Keratinocyte (primary cell): ENCODE measurements at regions not wholly inside any gene's neighbourhood (a gene's known extent, or its start where the extent isn't known, plus 50 kb on each side); places are given as distances from the start of the nearest gene placed in this dataset.
A peak's percentile ranks its signal among the peaks of the same experiment; 100 is the strongest.

Experiments
- DNase-seq: peaks from one replicate; pipeline ENCODE4 v3.0.0-alpha.2; 2011; ENCODE audit warnings: low read depth, missing footprints, low spot score
- FAIRE-seq: peaks from 2 replicates; lab custom pipeline; 2011; peaks lifted over from hg19 to GRCh38; lab: Jason Lieb, UNC
- H2AFZ ChIP-seq: 2 replicates; pipeline ENCODE4 v1.6.0; 2012; ENCODE audit warnings: low read length, control low read depth, inconsistent platforms; ENCODE audit not compliant: control insufficient read depth
- H3K27ac ChIP-seq: 2 replicates; pipeline ENCODE4 v1.5.1; 2011; ENCODE audit warnings: low read length; ENCODE audit not compliant: control insufficient read depth, insufficient read depth
- H3K27me3 ChIP-seq: 3 replicates; pipeline ENCODE4 v1.6.0; 2011; ENCODE audit warnings: low read length; ENCODE audit not compliant: control insufficient read depth, insufficient read depth; ENCODE audit errors: extremely low read depth
- H3K36me3 ChIP-seq, 2 experiments: 2 replicates in 1 of 2; 3 replicates in 1 of 2; pipeline ENCODE4 v1.5.1; 2011; ENCODE audit warnings: low read length in 2 of 2, mild to moderate bottlenecking in 1 of 2; ENCODE audit not compliant: control insufficient read depth in 2 of 2, insufficient read depth in 2 of 2; ENCODE audit errors: extremely low read depth in 1 of 2
- H3K4me1 ChIP-seq: 3 replicates; pipeline ENCODE4 v1.5.1; 2011; ENCODE audit warnings: low read length; ENCODE audit not compliant: control insufficient read depth, insufficient read depth; ENCODE audit errors: extremely low read depth
- H3K4me2 ChIP-seq: 3 replicates; pipeline ENCODE4 v1.6.0; 2011; ENCODE audit warnings: low read depth, low read length; ENCODE audit not compliant: control insufficient read depth, insufficient read depth; ENCODE audit errors: extremely low read depth
- H3K4me3 ChIP-seq, 3 experiments: fragments of 200-600 bp in 1 of 3; sonication (generic) in 1 of 3; 2 replicates in 2 of 3; 3 replicates in 1 of 3; pipeline ENCODE4 v1.5.1; 2011 to 2016; ENCODE audit warnings: low read length in 3 of 3, mild to moderate bottlenecking in 3 of 3, control low read depth in 2 of 3, inconsistent platforms in 1 of 3, low read depth in 1 of 3, mixed read lengths in 1 of 3, mixed run types in 1 of 3, moderate library complexity in 1 of 3; ENCODE audit not compliant: control insufficient read depth in 2 of 3, insufficient read depth in 2 of 3; ENCODE audit errors: extremely low read depth in 1 of 3
- H3K79me2 ChIP-seq: 2 replicates; pipeline ENCODE4 v1.6.0; 2012; ENCODE audit warnings: low read length; ENCODE audit not compliant: control insufficient read depth, insufficient read depth
- H3K9ac ChIP-seq: 3 replicates; pipeline ENCODE4 v1.6.0; 2011; ENCODE audit warnings: low read length; ENCODE audit not compliant: control insufficient read depth, insufficient read depth; ENCODE audit errors: extremely low read depth
- H3K9me1 ChIP-seq: 3 replicates; pipeline ENCODE4 v1.6.0; 2011; ENCODE audit warnings: low read length; ENCODE audit not compliant: control insufficient read depth, insufficient read depth; ENCODE audit errors: extremely low read depth
- H3K9me3 ChIP-seq: 2 replicates; pipeline ENCODE4 v1.5.1; 2012; ENCODE audit warnings: low read depth, low read length; ENCODE audit not compliant: control insufficient read depth
- H4K20me1 ChIP-seq: 3 replicates; pipeline ENCODE4 v1.6.0; 2011; ENCODE audit warnings: low read length; ENCODE audit not compliant: control insufficient read depth, insufficient read depth; ENCODE audit errors: extremely low read depth
- CTCF ChIP-seq, 3 experiments: IDR thresholded peaks in 1 of 3; conservative IDR thresholded peaks in 1 of 3; optimal IDR thresholded peaks in 1 of 3; 2 replicates in 2 of 3; 3 replicates in 1 of 3; pipeline versions ENCODE3 to v1.5.1; 2011; ENCODE audit warnings: low read length in 3 of 3, mild to moderate bottlenecking in 3 of 3, moderate library complexity in 2 of 3, control low read depth in 1 of 3, inconsistent platforms in 1 of 3; ENCODE audit not compliant: insufficient read depth in 2 of 3; ENCODE audit errors: extremely low read depth in 1 of 3
- EZH2 ChIP-seq: IDR thresholded peaks from one replicate; pipeline ENCODE4 v1.6.1; 2012; ENCODE audit warnings: inconsistent platforms, mild to moderate bottlenecking, low read length, moderate library complexity
- dilution Hi-C: fragments of 300-500 bp; cut with MboI; formaldehyde crosslinking; loops from one replicate; pipeline ENCODE4 v1.7.0; 2020; ENCODE audit warnings: low sequenced_read_pairs; ENCODE audit not compliant: extremely low pct_ligation_motif_present

DNA sequence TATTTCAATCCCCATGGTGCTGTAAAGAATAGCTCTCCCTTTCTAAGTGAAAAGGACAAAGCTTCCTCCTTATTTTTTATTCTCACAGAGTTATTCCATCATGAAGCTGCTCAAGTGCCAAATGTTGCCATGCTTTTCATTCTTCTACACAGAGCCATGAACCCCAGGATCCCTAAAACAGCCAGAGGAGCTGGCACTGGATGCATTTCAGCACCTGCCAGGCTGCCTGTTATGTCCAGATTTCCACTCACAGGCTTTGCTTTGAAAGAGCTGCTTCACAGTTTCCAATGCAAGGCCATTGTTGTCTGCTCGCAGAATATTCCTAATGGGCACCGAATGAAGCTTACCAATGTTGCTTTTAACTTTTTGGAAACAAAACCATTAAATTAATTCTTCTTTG lies 256.2 kb upstream of the NPSR1 start:
- Histone ChIP-seq H3K4me2 (no peak overlapping the region), H3K9ac (no peak overlapping the region), H2AFZ (no peak overlapping the region), H3K79me2 (no peaks in the 10 kb centered on the region), H3K9me1 (no peaks in the 10 kb centered on the region), H3K4me1 (no peaks in the 10 kb centered on the region), H3K36me3 (no peaks in the 10 kb centered on the region), H3K27ac (no peak overlapping the region), H3K4me3 (no peak overlapping the region), H4K20me1 (no peaks in the 10 kb centered on the region), H3K27me3 (no peaks in the 10 kb centered on the region), H3K9me3 (no peaks in the 10 kb centered on the region)
- no peak for FAIRE-seq
- dilution Hi-C loops, result no loop called here
- TF ChIP-seq CTCF (optimal IDR thresholded peaks at IDR 0.05 in 1 of 3, IDR thresholded peaks at IDR 0.05 in 1 of 3, conservative IDR thresholded peaks at IDR 0.05 in 1 of 3; ENCODE audit: extremely low read depth in 1 of 3, insufficient read depth in 2 of 3, low read length in 3 of 3) (no peak), EZH2 (no peak)
- no peak for DNase-seq

DNA sequence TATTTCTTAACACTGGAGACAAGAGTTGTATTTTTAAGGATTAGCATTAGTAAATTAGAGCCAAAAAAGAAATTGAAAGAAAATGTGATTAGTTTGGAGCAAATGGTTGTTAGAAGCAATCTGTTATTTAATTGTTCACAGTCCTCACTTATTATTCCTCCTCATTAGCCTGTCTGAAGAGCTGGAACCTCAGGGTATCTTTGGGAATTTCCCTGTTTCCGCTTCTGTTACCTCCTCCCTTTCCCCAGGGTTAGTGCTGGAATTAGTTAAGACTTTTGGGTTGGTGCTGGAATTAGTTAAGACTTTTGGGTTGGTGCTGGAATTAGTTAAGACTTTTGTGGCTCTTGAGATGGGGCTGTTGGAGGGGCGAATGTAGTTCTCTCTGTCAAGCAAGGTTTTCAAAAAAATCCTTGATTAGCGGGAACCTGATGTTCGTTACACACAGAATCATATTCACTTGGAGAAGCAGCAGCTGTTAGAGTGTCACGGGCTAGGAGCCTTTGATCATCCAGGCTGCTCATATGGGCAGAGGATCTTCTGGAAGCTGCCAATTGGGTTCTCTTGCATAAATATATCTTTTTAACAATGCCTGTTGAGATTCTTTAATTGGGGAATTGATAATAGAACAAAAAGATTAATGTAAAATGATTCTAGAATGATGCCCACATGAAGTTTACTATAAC lies 251.0 kb upstream of the NPSR1 start:
- Histone ChIP-seq H3K9me3 (no peaks in the 10 kb centered on the region), H3K27ac (no peak overlapping the region), H3K9me1 (no peaks in the 10 kb centered on the region), H3K4me1 (peaks cover 3% of the 10 kb centered on the region), H3K36me3 (no peaks in the 10 kb centered on the region), H3K27me3 (no peaks in the 10 kb centered on the region), H2AFZ (peak overlapping the region; percentile 3), H3K79me2 (no peaks in the 10 kb centered on the region), H3K4me2 (peak overlapping the region; percentile 10), H3K4me3 (no peak overlapping the region), H3K9ac (no peak overlapping the region), H4K20me1 (no peaks in the 10 kb centered on the region)
- FAIRE-seq, result no peak
- DNase-seq, result no peak
- TF ChIP-seq CTCF (optimal IDR thresholded peaks at IDR 0.05 in 1 of 3, IDR thresholded peaks at IDR 0.05 in 1 of 3, conservative IDR thresholded peaks at IDR 0.05 in 1 of 3; ENCODE audit: extremely low read depth in 1 of 3, insufficient read depth in 2 of 3, low read length in 3 of 3) (no peak), EZH2 (no peak)
- dilution Hi-C loops, result no loop called here
